LoVo (cell line): ENCODE measurements at regions not wholly inside any gene's neighbourhood (a gene's known extent, or its start where the extent isn't known, plus 50 kb on each side); places are given as distances from the start of the nearest gene placed in this dataset.

Experiments used
- DNase-seq: peaks from one replicate; pipeline ENCODE4 v3.0.0-alpha.2; 2016; ENCODE audit warnings: low spot score

GRCh38 chr3:76010252-76010651 is 224.9 kb upstream of the ZNF717 start:
- DNase-seq, result no peak

- DNase-seq, result no peak
Measured at GRCh38 chr3:76011121-76011520, 225.8 kb upstream of the ZNF717 start.

DNA sequence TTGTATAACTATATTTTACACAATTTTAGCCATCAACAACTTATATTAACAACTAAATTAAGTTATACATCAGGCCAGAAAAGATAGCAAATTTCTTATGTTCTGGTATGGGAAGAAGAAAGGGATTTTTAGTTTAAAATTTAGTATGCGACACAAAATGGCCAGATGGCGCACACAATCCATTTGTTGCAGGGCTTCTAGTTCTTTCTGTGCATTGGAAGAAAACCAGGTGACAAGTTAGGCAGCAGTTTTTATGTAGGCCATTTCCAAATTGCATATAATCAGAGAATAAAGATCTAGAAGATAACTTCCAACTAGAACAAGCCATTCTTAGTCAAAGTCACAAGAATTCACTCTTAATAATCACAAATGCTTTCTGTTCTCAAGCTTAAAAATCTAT is 230.1 kb upstream of the ZNF717 start:
- no peak for DNase-seq

GRCh38 chr3:76016111-76016510 is 230.8 kb upstream of the ZNF717 start:
- DNase-seq, result no peak

DNA sequence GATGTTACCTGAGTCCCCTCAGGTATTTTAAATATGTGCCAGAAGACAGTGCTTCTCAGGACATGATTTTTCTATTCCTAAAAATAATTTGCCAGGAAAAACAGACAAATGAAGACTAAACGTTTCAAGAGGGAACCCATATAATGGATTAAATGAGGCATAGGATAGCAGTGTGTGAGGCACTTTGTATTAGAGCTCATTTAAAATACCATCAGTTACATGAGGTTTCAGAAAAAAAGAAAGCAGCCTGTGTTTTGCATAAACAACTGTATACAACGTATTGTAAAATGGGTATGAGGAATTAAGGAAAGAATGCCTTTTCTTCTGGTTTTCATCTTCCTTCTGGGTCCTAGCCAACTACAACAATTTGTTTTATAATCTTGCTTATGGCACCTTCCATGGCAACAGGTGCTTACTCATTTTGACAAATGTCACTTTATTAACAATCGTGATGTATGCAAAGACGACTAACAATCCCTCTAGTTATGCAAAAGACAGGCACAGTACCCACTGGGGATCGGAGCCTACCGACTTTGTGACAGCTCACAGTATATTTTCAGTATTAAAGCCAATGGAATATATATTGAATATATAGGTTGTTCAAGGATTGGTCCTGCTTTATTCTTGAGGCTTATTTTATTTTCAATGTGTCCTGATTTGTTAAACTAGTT is 231.6 kb upstream of the ZNF717 start:
- DNase-seq, result no peak

DNA sequence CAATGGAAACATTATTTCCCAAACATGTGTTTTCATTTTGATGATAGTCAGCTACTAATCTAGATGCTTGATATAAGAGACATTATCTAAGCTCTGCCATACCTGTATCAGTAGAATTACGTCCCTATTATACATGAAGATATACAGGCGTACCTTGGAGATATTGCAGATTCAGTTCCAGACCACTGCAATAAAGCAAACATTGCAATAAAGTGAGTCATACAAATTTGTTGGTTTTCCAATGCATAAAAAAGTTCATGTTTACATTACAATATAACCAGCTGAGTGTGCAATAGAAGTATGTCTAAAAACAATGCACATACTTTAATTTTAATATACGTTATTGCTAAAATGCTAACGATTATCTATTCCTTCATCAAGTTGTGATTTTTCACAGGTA is 236.0 kb upstream of the ZNF717 start:
- peak; percentile 31 for DNase-seq

GRCh38 chr3:76024640-76025039 is 239.3 kb upstream of the ZNF717 start:
- peak; percentile 27 for DNase-seq

- DNase-seq, result no peak
Measured at GRCh38 chr3:76025561-76025960, 240.2 kb upstream of the ZNF717 start.

- DNase-seq, result no peak
Measured at GRCh38 chr3:76026379-76026778, 241.0 kb upstream of the ZNF717 start.

- no peak for DNase-seq
Measured at GRCh38 chr3:76028774-76029173, 243.4 kb upstream of the ZNF717 start.

- DNase-seq, result no peak
Measured at GRCh38 chr3:76034649-76035048, 249.3 kb upstream of the ZNF717 start.

GRCh38 chr3:76035117-76035516 is 249.8 kb upstream of the ZNF717 start:
- no peak for DNase-seq

GRCh38 chr3:76038949-76039348 is 253.6 kb upstream of the ZNF717 start:
- DNase-seq, result no peak

- no peak for DNase-seq
Measured at GRCh38 chr3:76039431-76039830, 254.1 kb upstream of the ZNF717 start.

DNA sequence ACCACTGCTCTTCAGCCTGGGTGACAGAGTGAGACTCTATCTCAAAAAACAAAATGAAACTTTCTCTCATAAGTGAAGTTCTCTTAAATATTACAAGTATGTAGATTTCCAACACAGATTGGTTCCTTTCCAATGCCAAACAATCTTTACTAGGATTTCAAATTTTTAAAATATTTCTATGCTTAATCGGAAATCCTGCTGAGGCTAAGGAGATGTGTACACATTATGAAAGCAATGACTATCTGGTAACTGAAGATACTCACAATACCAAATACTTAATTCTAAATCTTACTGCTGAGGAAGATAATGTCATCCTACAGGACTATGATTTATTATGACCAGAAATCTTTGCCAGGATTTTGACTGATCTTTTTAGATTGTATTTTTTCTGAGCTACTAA is 255.6 kb upstream of the ZNF717 start:
- DNase-seq, result no peak

DNA sequence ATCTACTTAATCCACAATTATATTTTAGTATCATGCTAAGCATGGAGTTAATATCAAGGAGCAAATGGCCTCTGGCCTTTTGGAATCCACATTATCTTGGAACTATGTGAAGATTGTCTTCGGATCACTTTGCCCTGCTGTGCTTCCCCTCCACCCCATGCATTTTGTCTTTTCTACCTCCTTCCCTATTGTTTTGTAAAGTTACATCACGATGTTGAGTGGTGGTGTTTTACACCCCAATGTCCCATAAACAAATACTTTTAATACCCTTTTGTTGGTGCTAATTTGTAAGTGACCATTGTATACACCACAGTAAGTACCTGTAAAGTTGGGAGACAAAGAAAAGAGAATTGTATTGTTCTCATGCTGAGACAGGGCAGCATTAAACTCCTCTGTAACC is 258.4 kb upstream of the ZNF717 start:
- DNase-seq, result no peak

DNA sequence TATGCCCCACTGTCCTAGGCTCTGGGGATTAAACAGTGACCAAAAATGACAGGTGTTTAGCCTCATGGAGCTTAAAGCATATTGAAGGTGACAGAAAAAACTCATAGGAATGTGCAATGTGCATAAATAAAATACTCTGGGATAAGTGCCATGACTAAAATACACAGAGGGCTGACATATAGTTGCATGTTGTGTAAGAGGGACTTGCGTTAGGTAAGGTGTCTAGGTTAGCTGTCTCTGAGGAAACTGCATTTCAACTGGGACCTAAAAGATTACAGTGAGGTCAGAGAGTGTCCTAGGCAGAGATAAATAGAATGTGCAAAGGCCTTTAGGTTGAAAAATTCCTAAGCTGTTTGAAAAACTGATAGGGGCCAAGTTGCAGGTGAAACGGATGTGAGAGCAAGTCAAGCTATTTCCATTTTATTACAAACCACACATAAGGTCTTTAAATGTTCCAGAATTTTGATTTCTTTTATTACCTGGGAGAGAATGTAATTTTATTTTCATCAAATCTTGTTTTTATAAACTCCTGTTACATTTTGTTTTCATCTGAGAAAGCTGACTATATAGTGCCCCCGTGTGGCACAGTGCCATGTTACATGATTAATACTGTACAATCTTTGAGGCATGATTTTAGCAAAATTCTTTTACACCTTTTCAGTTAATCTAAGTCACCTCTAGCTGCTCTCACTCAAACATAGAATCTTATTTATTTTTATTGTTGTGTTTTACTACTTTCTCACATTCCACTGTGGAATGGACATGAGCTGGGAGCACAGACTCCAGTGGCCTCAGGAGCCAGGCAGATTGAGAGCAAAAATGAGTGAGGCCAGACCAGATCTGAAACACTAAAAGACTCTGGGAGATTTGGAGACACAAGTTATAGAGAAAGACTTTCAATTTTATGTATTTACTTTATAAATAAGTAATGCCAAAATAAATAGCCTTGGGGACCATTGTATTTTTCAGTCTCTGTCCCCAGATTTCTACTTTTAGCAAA is 259.6 kb upstream of the ZNF717 start:
- peak; percentile 19 for DNase-seq

DNA sequence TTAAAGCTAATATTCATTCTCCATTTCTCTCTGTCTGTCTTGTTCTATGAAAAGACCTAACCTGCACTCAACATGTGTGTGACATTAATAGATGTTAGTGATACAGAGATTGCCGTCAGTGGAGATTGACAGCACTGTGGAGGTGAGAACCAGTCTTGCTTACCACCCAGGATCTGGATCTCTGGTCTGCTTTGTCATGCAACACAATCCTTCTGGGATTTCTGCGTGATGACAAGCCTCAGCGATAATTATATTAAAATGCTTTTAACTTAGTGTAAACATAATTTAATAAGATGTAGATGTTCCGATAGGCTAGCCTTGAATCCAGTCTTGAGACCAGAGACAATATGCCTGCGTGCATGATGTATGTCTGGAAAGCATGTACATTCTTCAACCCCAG is 262.0 kb upstream of the ZNF717 start:
- no peak for DNase-seq

DNA sequence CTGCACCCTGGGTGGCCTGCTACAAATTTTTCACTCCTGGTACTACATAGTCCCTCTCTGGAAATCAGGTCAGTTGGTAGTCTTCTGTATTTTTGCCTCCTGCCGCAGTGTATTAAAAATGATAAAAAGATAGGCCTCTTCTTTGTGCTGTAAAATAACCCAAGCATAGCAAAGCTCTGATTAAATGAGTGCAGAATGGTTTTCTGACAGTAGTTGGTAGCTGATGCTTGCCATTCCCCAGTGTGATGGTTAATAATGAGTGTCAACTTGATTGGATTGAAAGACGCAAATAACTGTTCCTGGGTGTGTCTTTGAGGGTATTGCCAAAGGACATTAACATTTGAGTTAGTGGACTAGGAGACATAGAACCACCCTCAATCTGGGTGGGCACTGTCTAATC is 264.4 kb upstream of the ZNF717 start:
- DNase-seq, result no peak

DNA sequence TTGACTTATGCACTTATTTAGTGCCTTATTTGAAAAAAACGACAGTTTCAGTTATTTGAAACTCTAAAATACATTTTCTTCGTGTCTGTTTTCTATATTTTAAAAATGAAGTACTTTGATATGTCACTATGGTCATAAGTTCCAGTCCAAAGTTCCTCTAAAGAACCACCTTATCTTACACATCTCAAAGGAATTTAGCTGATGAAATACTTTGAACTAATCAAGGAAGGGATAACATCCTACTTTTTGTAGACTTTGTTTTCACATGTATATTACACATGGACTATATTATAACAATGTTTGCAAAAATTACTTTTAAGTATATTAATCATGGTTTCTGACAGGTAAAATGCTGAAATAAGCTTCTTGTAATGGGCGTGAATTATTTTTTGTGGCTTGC is 265.8 kb upstream of the ZNF717 start:
- peak; percentile 24 for DNase-seq

DNA sequence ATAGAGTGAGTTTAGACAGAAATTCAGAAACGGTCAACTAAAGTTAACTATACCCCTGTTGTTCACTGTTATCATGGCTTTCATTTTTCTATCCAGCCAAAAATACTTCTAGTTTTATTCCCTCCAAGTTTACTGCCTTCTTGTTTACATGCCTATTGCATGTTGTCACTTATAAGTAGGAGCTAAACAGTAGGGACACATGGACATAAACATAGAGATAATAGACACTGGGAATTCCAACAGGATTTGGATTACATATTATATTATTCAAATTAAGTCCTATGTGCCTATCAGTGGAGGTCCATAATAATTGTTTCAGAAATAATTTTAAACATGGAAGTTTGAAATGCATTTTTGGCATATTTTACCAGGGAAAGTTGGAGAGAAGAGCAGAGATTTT is 269.1 kb upstream of the ZNF717 start:
- no peak for DNase-seq

DNA sequence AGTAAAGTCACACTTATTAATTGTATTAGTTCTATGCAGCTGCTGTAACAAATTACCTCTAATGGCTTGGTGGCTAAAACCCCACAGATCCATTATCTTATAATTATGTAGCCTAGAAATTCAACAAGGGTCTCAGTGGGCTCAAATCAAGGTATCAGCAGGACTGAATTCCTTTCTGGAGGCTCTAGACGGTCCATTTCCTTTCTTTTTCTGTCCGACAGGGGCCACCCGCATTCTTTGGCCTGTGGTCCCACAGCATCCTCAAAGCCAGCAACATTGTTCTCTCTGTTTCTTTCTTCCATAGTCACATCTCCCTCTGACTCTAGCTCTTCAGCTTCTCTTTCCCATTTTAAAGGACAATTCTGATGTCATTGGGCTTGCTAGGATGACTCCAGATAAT is 276.3 kb upstream of the ZNF717 start:
- no peak for DNase-seq

DNA sequence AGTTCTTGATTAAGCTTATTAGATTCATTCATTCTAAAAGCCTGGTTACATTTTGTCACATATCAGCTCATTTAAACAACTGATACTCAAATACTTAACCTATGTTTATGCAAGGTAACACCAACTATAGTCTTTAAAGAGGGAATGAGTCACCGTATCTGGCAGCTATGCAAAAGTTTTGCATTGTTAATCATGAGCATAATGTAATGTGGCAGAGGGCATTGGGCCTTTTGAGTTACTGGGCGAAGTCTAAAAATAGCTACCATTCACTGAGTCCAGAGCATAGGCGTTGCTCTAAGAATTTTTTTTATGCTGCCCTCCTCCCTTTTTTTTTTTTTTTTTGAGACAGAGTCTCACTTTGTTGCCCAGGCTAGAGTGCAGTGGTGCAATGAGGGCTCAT is 277.7 kb upstream of the ZNF717 start:
- DNase-seq, result peak; percentile 34
